Stimulated activated CD4-positive, alpha-beta T cell treated with anti-CD3 and anti-CD28 coated beads, TNF-alpha, amount 100 ng/mL, for 24 hours (primary cell): ENCODE measurements at regions not wholly inside any gene's neighbourhood (a gene's known extent, or its start where the extent isn't known, plus 50 kb on each side); places are given as distances from the start of the nearest gene placed in this dataset.
A peak's percentile ranks its signal among the peaks of the same experiment; 100 is the strongest.
"Not testable (repeated sequence)": the region's sequence is repeated elsewhere in the genome, so short reads cannot be mapped to it uniquely, and the experiment has no call there.

Experiments used
- DNase-seq, 3 experiments: peaks; one replicate each; pipeline ENCODE4 v3.0.0-alpha.2; 2020; ENCODE audit warnings: low read depth in 3 of 3

GRCh38 chr9:22225856-22226255 is 216.8 kb upstream of the CDKN2B start:
- DNase-seq, result not testable (repeated sequence)

DNA sequence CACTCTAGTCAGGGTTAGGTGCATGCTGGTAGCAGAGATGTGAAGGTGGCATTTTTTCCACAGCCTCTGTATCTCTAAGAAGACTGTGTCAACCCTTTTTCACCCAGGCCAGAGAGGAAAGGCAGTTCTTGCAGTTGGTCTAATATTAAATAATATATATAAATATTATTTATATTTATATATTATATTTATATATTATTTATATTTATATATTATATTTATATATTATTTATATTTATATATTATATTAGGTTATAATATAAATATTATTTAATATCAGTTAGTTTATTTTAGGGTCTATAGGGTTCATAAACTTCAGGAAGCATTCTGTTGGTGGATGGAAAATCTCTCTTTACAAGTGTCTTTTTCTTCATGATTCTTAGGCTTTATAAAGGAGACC is 218.6 kb upstream of the DMRTA1 start:
- no peak for DNase-seq

GRCh38 chr9:22228542-22228941 is 218.1 kb upstream of the DMRTA1 start:
- DNase-seq, result no peak

DNA sequence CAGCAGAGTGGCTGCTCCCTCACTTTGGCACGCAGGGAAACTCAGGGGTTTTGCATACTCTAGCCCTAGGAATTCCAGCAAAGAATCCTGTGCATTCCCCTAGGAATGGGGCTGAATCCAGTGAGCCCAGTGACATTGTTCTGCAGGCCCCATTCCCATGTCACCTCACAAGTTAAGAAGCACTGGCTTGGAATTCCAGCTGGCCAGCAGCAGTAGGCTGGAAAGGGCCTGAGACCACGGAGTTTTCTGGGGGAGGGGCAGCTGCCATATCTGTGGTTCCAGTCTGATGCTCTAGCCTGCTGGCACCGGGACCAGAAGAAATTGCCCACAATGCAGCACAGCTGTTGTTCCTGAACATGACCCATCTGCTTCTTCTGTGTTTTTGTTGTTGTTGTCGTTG is 217.6 kb upstream of the DMRTA1 start:
- no peak for DNase-seq

GRCh38 chr9:22231309-22231708 is 215.3 kb upstream of the DMRTA1 start:
- DNase-seq, result not testable (repeated sequence)

GRCh38 chr9:22232971-22233370 is 213.7 kb upstream of the DMRTA1 start:
- no peak for DNase-seq

DNA sequence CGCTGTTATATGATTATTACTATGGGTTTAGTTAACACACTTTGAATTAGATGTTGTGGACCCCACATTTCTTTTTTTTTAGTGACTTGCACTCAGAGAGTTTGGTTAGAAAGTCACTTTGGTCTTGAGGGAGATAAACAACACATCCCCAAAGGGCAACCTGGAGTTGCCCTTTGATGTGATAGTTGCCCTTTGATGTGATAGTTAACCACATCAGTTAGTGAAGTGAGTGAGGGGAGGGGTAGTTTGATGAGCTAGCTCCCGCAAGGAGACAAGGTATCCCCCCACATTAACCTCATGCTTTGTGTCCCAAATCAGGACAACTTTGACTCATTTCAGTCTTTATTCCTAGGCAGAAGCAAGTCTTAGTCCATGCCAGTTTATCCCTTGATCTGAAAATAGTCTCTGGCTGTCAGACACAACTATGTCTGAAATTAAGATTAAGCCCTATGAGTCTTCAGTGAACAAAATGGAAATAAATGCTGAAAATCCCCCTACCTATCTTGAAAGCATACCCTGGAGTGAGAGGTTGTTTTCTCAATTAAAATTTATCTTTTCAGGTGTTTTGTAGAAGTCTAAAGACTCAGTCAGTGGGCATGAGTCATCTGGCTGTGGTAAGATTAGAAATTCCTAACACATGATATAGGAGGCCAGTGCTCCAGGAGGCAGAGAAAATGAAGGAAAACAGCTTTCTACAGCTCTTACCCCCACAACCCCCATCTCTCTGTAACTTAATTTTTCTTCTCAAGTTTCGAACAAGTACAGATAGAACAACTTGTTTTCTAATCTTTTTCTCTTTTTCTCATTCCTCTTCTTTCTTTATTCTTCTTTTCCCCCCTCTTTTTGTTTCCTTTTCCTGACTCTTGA is 208.9 kb upstream of the DMRTA1 start:
- no peak for DNase-seq

DNA sequence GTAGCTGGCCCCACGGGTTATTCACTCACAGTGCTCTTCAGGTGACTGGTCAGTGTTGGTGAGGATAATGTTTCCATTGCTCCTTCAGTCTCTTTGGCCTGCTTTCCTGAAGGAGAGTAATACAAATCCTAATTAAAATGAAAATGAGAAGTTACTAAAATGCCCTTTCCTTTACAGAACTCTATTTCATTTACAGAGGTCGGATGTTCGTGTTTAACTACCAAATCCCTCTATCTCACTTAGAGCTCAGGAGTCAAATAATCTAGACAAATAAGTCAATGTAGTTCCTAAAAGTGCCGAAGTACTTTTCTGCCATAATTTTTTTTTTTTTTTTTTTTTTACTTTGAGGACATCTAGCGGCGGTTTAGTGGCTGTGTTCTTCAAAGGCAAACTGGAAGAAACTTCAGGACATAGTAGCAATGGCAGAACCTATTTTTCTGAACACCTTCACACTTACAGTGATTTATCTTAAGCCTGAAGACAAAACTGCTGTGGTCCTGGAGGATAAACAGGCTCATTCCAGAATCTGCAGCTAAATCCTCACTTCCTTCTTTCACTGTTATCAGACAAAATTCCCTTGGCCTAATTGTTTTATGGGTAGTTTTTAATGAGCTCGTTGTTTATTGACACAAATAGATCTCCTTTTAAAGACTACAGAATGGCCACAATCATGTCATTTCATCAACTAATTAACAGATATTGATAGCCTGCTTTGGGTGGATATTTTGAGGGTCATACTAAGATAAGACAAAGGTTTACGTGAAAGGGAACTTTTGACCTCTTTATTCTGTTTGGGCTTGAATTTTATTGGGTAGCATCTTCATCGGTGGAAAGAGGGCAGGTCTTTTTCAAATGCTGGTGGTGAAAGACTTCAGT is 207.6 kb upstream of the DMRTA1 start:
- DNase-seq, result no peak

- DNase-seq, result no peak
These were observed 206.0 kb upstream of the DMRTA1 start for GRCh38 chr9:22240619-22241018.

DNA sequence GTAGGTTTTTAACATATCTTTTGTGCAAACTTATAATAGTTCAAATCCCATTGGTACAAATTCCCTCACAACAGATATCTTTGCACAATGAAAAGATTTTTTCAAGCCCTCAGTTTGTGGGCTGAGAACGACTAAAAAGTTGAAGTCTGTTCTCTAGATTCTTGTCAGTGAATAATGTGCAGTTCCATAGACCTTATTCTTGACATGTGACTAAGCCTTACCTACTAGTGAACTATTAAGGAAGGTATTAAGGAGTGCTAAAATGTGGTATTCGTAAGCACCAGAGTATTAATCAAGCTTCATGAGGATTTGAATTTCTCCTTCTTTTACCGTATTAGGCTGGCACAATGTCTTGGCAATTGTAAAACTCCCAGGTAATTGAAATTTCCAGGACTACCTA is 205.6 kb upstream of the DMRTA1 start:
- no peak for DNase-seq

DNA sequence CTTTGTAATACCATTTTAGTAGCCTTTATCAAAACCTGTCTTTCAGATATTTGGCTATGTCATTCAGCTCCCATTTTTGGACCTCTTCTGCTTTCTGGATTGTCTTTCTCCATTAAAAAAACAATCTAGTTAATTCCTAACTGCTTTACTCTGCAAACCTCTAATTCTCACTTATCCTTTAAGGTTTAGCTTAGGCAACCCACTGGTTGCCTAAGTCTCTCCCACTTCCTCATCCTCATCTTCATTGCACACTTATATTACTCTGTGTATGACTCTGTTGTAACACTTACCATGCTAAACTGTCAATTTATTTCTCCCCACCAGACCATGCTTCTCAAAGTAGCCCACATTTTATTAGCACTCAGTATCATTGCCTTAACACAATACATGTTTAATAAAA is 205.0 kb upstream of the DMRTA1 start:
- no peak for DNase-seq

DNA sequence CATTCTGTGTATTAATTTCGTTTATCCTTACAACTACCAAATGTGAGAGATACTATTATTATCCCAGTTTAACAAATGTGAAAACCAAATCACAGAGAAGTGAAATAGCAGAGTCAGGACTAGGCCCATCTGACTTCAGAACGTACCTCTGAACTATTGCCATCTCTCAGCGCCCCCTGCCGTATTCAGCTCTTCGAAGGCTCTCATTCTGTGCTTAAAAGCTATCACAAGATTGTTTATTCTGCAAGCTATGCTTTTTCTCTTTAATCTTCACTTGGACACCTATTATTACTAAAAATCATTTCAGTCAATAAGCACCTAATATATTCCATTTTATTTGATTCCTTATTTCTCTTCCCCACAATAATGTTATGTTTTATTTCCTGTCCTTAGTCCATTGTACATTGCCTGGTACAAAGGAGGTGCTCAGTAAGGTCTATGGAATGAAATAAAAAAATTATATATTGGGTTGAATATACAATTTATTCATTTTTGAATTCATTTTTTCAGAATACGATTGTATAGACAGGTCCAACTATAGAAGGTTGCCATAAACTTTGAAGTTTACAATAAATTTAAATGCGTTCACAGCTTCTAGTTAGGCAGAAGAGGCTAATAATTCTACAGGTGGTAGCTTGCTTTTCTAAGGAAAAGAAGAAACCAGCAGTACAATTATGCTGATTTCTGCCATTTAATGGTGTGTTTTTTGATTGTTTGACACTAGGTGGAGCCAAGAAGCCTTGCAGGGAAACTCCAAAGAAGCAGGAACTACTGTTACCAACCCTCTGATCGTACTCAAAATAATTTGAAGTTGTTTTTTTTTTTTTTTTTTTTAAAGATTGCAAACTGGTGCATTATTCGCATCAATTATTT is 202.2 kb upstream of the DMRTA1 start:
- peak in 1 of 3 experiments; percentile 15 for DNase-seq

- no peak for DNase-seq
These were observed 191.3 kb upstream of the DMRTA1 start for GRCh38 chr9:22255337-22255736.

- no peak for DNase-seq
These were observed 190.2 kb upstream of the DMRTA1 start for GRCh38 chr9:22256381-22256780.

- DNase-seq, result no peak
These were observed 189.4 kb upstream of the DMRTA1 start for GRCh38 chr9:22257026-22257816.

DNA sequence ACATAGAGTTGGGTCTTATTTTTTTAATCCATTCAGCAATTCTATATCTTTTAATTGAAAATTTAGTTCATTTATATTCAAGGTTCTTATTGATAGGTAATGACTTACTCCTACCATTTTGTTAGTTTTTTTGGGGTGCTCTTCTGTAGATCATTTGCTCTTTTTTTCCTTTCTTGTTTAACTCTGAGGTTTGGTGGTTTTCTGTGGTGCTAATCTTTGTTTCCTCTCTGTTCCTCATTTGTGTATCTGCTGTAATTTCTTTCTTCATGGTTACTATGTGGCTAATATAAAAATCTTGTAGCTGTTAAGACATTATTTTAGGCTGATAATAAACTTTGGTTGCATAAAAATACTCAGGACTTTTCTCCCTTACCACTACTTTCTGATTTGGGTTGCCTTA is 181.6 kb upstream of the DMRTA1 start:
- no peak for DNase-seq

GRCh38 chr9:22265534-22265933 is 181.1 kb upstream of the DMRTA1 start:
- DNase-seq, result no peak

DNA sequence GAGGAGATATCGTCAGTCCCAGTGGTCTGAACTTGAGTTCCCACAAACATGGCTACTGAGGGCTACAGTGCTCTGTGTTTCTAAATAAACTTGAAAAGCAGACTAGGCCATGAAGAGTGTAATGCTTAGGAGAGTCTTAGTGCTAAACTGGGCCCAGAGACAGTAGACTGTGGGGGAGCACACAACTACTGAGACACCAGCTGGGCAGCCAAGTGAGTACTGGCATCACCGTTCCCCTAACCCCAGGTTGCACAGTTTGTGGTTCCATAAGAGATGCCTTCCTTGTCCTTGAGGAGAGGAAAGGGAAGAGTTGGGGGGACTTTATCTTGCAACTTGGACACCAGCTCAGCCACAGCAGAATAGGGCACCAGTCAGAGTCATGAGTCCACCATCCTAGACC is 172.1 kb upstream of the DMRTA1 start:
- no peak for DNase-seq

GRCh38 chr9:22278426-22278825 is 168.2 kb upstream of the DMRTA1 start:
- DNase-seq, result no peak

GRCh38 chr9:22279636-22280035 is 167.0 kb upstream of the DMRTA1 start:
- no peak for DNase-seq

DNA sequence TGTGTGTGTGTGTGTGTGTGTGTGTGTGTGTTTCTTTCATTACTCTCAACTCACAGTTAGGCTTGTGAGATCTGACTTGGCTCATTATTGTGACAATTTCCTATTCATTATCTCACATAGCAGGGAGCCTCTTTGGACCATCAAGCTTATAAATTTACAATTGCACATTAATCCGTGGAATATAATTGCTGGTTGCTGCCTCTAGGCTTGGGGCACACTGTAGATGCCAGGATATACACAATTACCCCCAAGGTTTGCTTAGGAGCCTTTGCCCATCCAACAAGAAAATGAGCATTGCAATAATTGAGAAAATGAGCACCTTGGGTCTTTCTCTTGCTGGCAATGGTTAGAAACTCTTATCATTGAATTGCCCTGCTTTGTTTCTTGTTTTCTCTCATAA is 161.6 kb upstream of the DMRTA1 start:
- no peak for DNase-seq
